ENCODE measurements at regions not wholly inside any gene's neighbourhood (a gene's known extent, or its start where the extent isn't known, plus 50 kb on each side); places are given as distances from the start of the nearest gene placed in this dataset.

DNA sequence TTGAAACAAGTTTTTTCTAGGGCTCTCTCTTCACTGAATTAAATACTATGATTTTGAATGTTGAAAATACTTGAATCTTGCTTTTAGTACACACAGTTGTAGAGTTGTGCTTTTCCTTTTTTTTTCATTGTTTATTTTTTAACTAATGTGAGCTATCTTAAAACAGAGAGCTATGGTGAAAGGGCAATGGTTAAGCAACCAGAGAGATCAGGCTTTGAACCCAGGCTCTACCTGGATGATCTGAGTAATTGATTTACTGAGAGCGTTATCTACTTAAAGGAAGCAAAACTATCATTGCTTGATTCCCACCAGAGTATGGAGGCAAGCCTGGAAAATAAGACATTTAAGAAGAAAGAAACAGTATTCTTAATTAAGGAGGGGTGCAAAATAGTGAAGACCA is 138.6 kb downstream of the DUSP6 start:
- peak overlapping the region in 1 of 2 donors; percentile 37 for H3K27ac ChIP-seq (ENCODE audit: low read depth in 1 of 2, low read length in 1 of 2)
- no peaks in the 10 kb centered on the region for H3K9me3 ChIP-seq (ENCODE audit: control insufficient read depth in 4 of 4, insufficient read depth in 3 of 4, low read length in 3 of 4)
- peaks cover 0 to 4% (median 0%) of the 10 kb centered on the region in 5 donors for H3K4me1 ChIP-seq (ENCODE audit: control insufficient read depth in 5 of 5, insufficient read depth in 5 of 5, low read length in 5 of 5)
- WGBS, 2 donors = 98 to 100% methylated on average over 1 of the region's 1 CpG
- ATAC-seq (ENCODE audit: insufficient read depth, low FRiP score) (no peak), DNase-seq (no peak)
- H3K27me3 ChIP-seq (ENCODE audit: control insufficient read depth in 3 of 3, insufficient read depth in 3 of 3, low read length in 2 of 3) = no peaks in the 10 kb centered on the region
- H3K36me3 ChIP-seq (ENCODE audit: control insufficient read depth in 4 of 4, insufficient read depth in 4 of 4, low read length in 4 of 4) = no peaks in the 10 kb centered on the region
- TF ChIP-seq, protein P1, sequence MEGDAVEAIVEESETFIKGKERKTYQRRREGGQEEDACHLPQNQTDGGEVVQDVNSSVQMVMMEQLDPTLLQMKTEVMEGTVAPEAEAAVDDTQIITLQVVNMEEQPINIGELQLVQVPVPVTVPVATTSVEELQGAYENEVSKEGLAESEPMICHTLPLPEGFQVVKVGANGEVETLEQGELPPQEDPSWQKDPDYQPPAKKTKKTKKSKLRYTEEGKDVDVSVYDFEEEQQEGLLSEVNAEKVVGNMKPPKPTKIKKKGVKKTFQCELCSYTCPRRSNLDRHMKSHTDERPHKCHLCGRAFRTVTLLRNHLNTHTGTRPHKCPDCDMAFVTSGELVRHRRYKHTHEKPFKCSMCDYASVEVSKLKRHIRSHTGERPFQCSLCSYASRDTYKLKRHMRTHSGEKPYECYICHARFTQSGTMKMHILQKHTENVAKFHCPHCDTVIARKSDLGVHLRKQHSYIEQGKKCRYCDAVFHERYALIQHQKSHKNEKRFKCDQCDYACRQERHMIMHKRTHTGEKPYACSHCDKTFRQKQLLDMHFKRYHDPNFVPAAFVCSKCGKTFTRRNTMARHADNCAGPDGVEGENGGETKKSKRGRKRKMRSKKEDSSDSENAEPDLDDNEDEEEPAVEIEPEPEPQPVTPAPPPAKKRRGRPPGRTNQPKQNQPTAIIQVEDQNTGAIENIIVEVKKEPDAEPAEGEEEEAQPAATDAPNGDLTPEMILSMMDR (IDR thresholded peaks at IDR 0.05; ENCODE audit: control extremely low read depth, extremely low read depth) = no peak
- no peak overlapping the region for H3K9ac ChIP-seq (ENCODE audit: insufficient read depth in 1 of 2, low read length in 2 of 2)
- H3K4me3 ChIP-seq = no peak overlapping the region

DNA sequence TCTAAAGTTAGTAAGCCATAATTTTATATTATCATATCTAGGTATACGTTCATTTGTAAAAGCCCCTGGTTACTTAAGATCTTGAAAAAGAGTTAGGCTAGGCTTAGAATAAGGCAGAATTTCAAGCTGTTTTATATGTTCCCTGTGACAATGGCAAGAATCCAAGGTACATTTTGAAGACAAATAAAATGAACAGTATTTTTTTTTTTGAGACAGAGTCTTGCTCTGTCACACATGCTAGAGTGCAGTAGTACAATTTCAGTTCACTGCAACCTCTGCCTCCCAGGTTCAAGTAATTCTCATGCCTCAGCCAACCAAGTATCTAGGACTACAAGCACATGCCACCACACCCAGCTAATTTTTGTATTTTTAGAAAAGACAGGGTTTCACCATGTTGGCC is 139.2 kb downstream of the DUSP6 start:
- Histone ChIP-seq H3K4me3 (no peak overlapping the region), H3K36me3 (ENCODE audit: control insufficient read depth in 4 of 4, insufficient read depth in 4 of 4, low read length in 4 of 4) (no peaks in the 10 kb centered on the region), H3K4me1 (ENCODE audit: control insufficient read depth in 5 of 5, insufficient read depth in 5 of 5, low read length in 5 of 5) (peaks cover 0 to 6% (median 0%) of the 10 kb centered on the region in 5 donors), H3K27me3 (ENCODE audit: control insufficient read depth in 3 of 3, insufficient read depth in 3 of 3, low read length in 2 of 3) (no peaks in the 10 kb centered on the region), H3K9me3 (ENCODE audit: control insufficient read depth in 4 of 4, insufficient read depth in 3 of 4, low read length in 3 of 4) (no peaks in the 10 kb centered on the region), H3K27ac (ENCODE audit: low read depth in 1 of 2, low read length in 1 of 2) (peak overlapping the region in 1 of 2 donors; percentile 37), H3K9ac (ENCODE audit: insufficient read depth in 1 of 2, low read length in 2 of 2) (no peak overlapping the region)
- ATAC-seq (ENCODE audit: insufficient read depth, low FRiP score) = no peak
- TF ChIP-seq, protein P1 (IDR thresholded peaks at IDR 0.05; ENCODE audit: control extremely low read depth, extremely low read depth) = no peak
- 66 to 93% methylated on average over 1 of the region's 1 CpG for WGBS, 2 donors
- no peak for DNase-seq

DNA sequence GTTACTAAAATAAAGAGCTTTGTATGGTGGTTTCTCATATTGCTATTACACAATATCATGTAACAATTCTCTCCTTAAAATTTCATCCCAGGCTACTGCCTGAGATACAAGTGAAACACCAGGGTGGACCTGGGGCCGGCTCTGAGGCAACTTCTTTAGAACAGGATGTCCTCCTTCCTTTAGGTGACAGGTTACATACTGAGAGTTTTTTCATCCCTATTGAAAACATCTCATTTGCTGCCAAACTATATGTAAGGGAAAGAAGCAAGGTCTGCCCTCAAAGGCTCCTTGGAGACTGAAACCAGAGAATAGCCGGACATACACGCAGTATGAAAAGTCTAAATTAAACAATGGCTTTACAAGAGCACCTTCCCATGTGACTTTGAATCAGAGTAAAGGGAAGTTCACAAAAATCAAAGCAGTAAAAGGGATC is 139.9 kb downstream of the DUSP6 start:
- Histone ChIP-seq H3K9me3 (ENCODE audit: control insufficient read depth in 4 of 4, insufficient read depth in 3 of 4, low read length in 3 of 4) (no peaks in the 10 kb centered on the region), H3K27me3 (ENCODE audit: control insufficient read depth in 3 of 3, insufficient read depth in 3 of 3, low read length in 2 of 3) (no peaks in the 10 kb centered on the region), H3K27ac (ENCODE audit: low read depth in 1 of 2, low read length in 1 of 2) (no peak overlapping the region), H3K36me3 (ENCODE audit: control insufficient read depth in 4 of 4, insufficient read depth in 4 of 4, low read length in 4 of 4) (no peaks in the 10 kb centered on the region), H3K4me3 (no peak overlapping the region), H3K4me1 (ENCODE audit: control insufficient read depth in 5 of 5, insufficient read depth in 5 of 5, low read length in 5 of 5) (peaks cover 0 to 6% (median 0%) of the 10 kb centered on the region in 5 donors), H3K9ac (ENCODE audit: insufficient read depth in 1 of 2, low read length in 2 of 2) (no peak overlapping the region)
- ATAC-seq (ENCODE audit: insufficient read depth, low FRiP score) = peak; percentile 66
- TF ChIP-seq, protein P1 (IDR thresholded peaks at IDR 0.05; ENCODE audit: control extremely low read depth, extremely low read depth) = no peak
- 36% methylated on average over 3 of the region's 3 CpGs for WGBS, 2 donors
- peak in 1 of 3 donors; percentile 46 for DNase-seq

DNA sequence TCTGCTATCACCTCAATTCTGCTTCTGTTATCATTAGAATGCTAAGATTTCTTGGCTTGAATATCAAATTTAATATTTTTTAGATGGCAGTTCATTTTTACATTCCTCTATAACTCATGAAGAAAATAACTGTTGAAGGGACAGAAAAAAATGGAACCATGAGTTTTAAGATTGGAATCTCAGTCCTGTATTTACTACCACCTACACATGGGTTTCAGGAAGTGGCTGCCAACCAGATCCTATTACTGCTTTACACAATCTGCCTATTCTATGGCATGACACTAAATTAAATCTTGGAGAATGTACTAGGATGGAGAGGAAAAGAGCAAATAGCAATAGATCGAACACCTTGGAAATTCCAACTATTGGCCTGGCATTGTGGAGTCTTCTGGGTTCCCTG is 140.8 kb downstream of the DUSP6 start:
- H3K36me3 ChIP-seq (ENCODE audit: control insufficient read depth in 4 of 4, insufficient read depth in 4 of 4, low read length in 4 of 4) = no peaks in the 10 kb centered on the region
- H3K27ac ChIP-seq (ENCODE audit: low read depth in 1 of 2, low read length in 1 of 2) = peak overlapping the region in 1 of 2 donors; percentile 60
- DNase-seq (no peak), ATAC-seq (ENCODE audit: insufficient read depth, low FRiP score) (no peak)
- H3K4me3 ChIP-seq = no peak overlapping the region
- WGBS, 2 donors = 97 to 100% methylated on average over 1 of the region's 1 CpG
- TF ChIP-seq, protein P1 (IDR thresholded peaks at IDR 0.05; ENCODE audit: control extremely low read depth, extremely low read depth) = no peak
- H3K4me1 ChIP-seq (ENCODE audit: control insufficient read depth in 5 of 5, insufficient read depth in 5 of 5, low read length in 5 of 5) = peaks cover 0 to 6% (median 0%) of the 10 kb centered on the region in 5 donors
- no peak overlapping the region for H3K9ac ChIP-seq (ENCODE audit: insufficient read depth in 1 of 2, low read length in 2 of 2)
- H3K9me3 ChIP-seq (ENCODE audit: control insufficient read depth in 4 of 4, insufficient read depth in 3 of 4, low read length in 3 of 4) = no peaks in the 10 kb centered on the region
- no peaks in the 10 kb centered on the region for H3K27me3 ChIP-seq (ENCODE audit: control insufficient read depth in 3 of 3, insufficient read depth in 3 of 3, low read length in 2 of 3)

Data from lung (tissue), 11 donors.